ENCODE measurements at regions not wholly inside any gene's neighbourhood (a gene's known extent, or its start where the extent isn't known, plus 50 kb on each side); places are given as distances from the start of the nearest gene placed in this dataset.

- Histone ChIP-seq H3K27ac (no peak overlapping the region), H3K9me3 (peaks cover 0 to 17% of the 10 kb centered on the region in 2 donors), H3K4me1 (no peaks in the 10 kb centered on the region), H3K36me3 (no peaks in the 10 kb centered on the region), H3K4me3 (no peak overlapping the region), H3K27me3 (no peaks in the 10 kb centered on the region)
- no peak for TF ChIP-seq CTCF (IDR thresholded peaks at IDR 0.05)
- DNase-seq (ENCODE audit: low spot score): no peak
These were observed 300.7 kb upstream of the NEBL start for GRCh38 chr10:21197838-21198237.

GRCh38 chr10:21196822-21197395, 299.8 kb upstream of the NEBL start:
- DNase-seq (ENCODE audit: low spot score): no peak
- H3K27me3 ChIP-seq: no peaks in the 10 kb centered on the region
- no peak overlapping the region for H3K4me3 ChIP-seq
- H3K4me1 ChIP-seq: no peaks in the 10 kb centered on the region
- no peak for TF ChIP-seq CTCF (IDR thresholded peaks at IDR 0.05)
- peaks cover 0 to 17% of the 10 kb centered on the region in 2 donors for H3K9me3 ChIP-seq
- H3K27ac ChIP-seq: no peak overlapping the region
- no peaks in the 10 kb centered on the region for H3K36me3 ChIP-seq

- Histone ChIP-seq H3K4me1 (no peaks in the 10 kb centered on the region), H3K4me3 (no peak overlapping the region), H3K36me3 (no peaks in the 10 kb centered on the region), H3K27ac (no peak overlapping the region), H3K9me3 (peaks cover 0 to 17% of the 10 kb centered on the region in 2 donors), H3K27me3 (no peaks in the 10 kb centered on the region)
- no peak for DNase-seq (ENCODE audit: low spot score)
- TF ChIP-seq CTCF (IDR thresholded peaks at IDR 0.05): no peak
These were observed 298.1 kb upstream of the NEBL start for GRCh38 chr10:21195252-21195651.

- no peak for DNase-seq (ENCODE audit: low spot score)
- no peak for TF ChIP-seq CTCF (IDR thresholded peaks at IDR 0.05)
- Histone ChIP-seq H3K36me3 (no peaks in the 10 kb centered on the region), H3K4me3 (no peak overlapping the region), H3K9me3 (peaks cover 0 to 17% of the 10 kb centered on the region in 2 donors), H3K27ac (no peak overlapping the region), H3K4me1 (no peaks in the 10 kb centered on the region), H3K27me3 (no peaks in the 10 kb centered on the region)
These were observed 297.4 kb upstream of the NEBL start for GRCh38 chr10:21194510-21194993.

- no peak for TF ChIP-seq CTCF (IDR thresholded peaks at IDR 0.05)
- no peak overlapping the region for H3K4me3 ChIP-seq
These were observed 296.1 kb upstream of the NEBL start for GRCh38 chr10:21193196-21193595.

GRCh38 chr10:21191512-21191911, 294.4 kb upstream of the NEBL start:
- no peak for DNase-seq (ENCODE audit: low spot score)
- TF ChIP-seq CTCF (IDR thresholded peaks at IDR 0.05): no peak
- H3K4me1 ChIP-seq: no peaks in the 10 kb centered on the region
- no peaks in the 10 kb centered on the region for H3K9me3 ChIP-seq
- no peaks in the 10 kb centered on the region for H3K27me3 ChIP-seq
- no peak overlapping the region for H3K4me3 ChIP-seq
- no peaks in the 10 kb centered on the region for H3K36me3 ChIP-seq
- no peak overlapping the region for H3K27ac ChIP-seq

More at GRCh38 chr10:21193196-21193595, 296.1 kb upstream of the NEBL start:
- DNase-seq (ENCODE audit: low spot score): no peak
- Histone ChIP-seq H3K36me3 (no peaks in the 10 kb centered on the region), H3K9me3 (peaks cover 0 to 11% of the 10 kb centered on the region in 2 donors), H3K4me1 (no peaks in the 10 kb centered on the region), H3K27me3 (no peaks in the 10 kb centered on the region), H3K27ac (no peak overlapping the region)

All from right atrium auricular region (tissue), 2 donors.